Nucleus accumbens (tissue), 56 donors: ENCODE measurements at regions not wholly inside any gene's neighbourhood (a gene's known extent, or its start where the extent isn't known, plus 50 kb on each side); places are given as distances from the start of the nearest gene placed in this dataset.

Experiments
- DNase-seq, 56 donors: peaks; one replicate each; lab custom pipeline; 2025; lab: John Stamatoyannopoulos, UW

GRCh38 chr1:56170784-56171320, 408.5 kb downstream of the PLPP3 start:
- no peak for DNase-seq

- DNase-seq: no peak
Measured at GRCh38 chr1:56169856-56170255, 409.5 kb downstream of the PLPP3 start.

GRCh38 chr1:56168176-56168575, 411.2 kb downstream of the PLPP3 start:
- no peak for DNase-seq

GRCh38 chr1:56167596-56167995, 411.8 kb downstream of the PLPP3 start:
- no peak for DNase-seq

DNA sequence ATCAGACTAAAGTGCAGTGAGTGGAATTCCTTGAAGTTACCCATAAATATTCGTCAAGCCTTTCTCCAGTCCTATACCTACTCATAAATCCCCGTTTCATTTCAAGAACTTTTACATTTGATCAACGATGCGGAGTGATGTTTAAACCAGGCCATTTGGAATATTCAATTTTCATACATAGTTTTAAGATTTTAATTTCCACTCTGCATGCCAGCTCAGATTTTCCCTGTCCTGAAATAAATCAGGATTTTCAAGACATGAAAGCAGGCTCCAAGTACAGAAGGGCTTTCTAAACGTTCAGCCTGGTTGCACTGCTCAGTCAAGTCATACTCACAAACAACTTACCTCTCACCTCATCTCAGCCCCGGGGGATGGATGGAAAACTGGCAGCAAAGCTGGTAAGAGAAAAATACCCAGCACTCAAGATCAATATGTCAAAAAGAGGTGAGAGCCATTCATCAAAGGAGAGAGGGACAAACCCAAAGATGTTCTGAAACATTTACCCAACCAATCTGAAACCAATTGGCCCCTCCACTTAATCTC, 418.5 kb downstream of the PLPP3 start:
- DNase-seq: no peak

GRCh38 chr1:56156971-56157876, 422.1 kb downstream of the PLPP3 start:
- no peak for DNase-seq

DNA sequence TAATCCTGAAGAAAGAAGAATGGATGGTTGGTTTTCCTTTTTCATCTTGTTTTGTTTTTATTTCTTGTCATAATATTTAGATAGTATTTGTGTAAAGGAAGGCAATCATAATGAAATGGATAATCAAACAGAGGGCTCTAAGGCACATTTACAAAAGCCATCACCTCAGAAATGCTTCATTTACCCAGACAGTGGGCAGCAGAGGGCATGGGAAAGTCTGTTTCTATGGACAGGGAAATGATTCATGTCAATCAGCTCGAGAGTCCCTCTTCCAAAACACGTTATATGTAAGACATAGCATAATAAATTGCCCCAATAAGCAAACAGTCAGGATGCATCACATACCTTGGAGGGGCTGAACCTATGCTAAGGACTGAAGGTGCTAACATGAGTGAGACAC, 426.1 kb downstream of the PLPP3 start:
- no peak for DNase-seq

GRCh38 chr1:56152635-56153034, 426.7 kb downstream of the PLPP3 start:
- no peak for DNase-seq

DNA sequence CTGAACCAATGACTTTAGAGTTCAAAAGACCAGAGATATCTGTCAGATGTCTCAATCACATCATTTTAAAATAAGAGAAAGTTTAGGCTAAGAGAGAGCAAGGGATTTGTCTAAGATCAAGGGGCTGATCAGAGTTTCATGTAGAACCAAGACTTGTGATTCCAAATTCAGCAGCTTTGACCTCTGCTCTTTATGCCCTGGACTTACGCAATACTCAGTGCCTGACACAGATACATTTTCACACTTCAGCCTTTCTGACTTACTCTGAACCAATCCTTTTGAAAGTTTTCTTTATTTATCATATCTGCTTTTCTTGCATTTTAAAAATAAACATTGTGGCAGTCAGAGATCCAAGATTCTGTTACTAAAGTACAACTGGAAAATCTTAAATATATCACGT, 428.0 kb downstream of the PLPP3 start:
- no peak for DNase-seq

GRCh38 chr1:56150441-56151215, 428.7 kb downstream of the PLPP3 start:
- no peak for DNase-seq

- DNase-seq: no peak
Measured at GRCh38 chr1:56149761-56150160, 429.6 kb downstream of the PLPP3 start.

GRCh38 chr1:56148326-56149193, 430.8 kb downstream of the PLPP3 start:
- DNase-seq: no peak

DNA sequence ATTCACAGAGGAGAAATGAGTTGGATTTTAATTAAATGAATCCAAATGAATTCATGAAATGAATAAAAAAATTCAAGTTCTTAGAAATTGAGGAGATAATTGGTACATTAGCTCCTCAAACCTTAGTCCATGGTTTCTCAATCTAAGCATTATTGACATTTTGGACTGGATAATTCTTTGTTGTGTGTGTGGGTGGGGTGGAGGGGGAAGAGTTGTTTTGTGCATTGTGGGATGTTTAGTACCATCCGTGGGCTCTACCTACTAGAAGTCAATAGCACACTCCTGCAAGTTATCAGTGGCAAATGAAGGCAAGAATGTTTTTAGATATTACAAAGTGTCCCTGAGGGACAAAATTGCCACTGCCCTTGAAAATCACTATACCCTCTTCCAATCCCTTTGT, 431.9 kb downstream of the PLPP3 start:
- no peak for DNase-seq

DNA sequence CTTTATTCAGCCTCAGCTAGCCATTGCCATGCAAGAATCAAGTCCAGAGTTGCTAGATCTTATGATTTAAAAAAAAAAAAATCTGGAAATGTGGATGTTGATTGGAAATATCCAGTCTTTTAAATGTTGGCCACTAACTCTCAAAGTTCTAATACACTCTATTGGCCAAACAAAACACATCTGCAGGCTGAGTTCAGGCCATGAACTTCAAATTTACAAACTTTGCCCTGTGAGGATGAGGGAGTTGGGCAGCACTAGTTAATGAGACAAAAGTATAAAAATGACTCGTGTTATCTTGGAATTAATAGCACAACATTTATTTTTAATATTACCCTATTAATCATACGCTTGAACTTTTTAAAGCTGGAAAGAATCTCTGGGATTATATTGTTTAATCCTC, 432.3 kb downstream of the PLPP3 start:
- DNase-seq: no peak

DNA sequence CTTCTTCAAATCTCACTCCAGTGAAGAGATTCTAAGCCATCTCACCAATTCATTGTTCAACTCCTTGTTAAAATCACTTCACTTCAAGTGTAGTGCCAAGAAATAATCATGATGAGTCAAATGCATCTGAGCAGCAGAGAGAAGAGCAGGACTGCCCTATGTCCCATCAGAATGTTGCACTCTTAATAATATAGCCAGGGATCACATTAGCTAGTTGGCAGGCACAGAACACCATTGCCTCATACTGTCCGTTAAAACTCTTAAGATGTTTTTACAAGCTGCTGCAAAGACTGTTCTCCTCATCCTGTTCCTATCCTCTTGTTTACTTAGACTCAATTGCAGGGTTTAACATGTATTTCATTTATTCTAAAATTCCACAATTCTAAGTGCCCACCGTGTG, 432.9 kb downstream of the PLPP3 start:
- DNase-seq: no peak

DNA sequence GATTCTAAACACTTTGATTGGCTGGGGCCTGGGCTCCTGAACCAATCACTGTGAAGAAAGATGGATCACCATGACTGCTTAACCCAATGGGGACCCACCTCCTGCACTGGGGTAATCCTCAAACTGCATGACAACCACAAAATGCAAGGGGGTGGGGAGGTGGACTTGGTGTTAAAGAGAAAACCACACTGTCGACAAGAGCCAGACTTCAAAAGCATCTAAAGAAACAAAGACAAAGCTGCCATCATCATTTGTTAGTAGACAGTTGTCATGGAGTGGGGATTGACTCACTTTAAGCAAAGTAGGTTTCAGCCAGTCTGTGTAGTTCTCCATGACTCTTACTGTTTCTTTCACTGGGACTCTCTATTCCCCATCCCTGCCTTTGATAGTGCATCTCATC, 433.8 kb downstream of the PLPP3 start:
- no peak for DNase-seq

- DNase-seq: no peak
Measured at GRCh38 chr1:56142301-56142700, 437.1 kb downstream of the PLPP3 start.

GRCh38 chr1:56139836-56140235, 439.5 kb downstream of the PLPP3 start:
- DNase-seq: no peak

- no peak for DNase-seq
Measured at GRCh38 chr1:56137521-56138505, 441.6 kb downstream of the PLPP3 start.
